Activated CD8-positive, alpha-beta memory T cell treated with anti-CD3 and anti-CD28 coated beads for 36 hours (primary cell): ENCODE measurements at regions not wholly inside any gene's neighbourhood (a gene's known extent, or its start where the extent isn't known, plus 50 kb on each side); places are given as distances from the start of the nearest gene placed in this dataset.
"Not testable (repeated sequence)": the region's sequence is repeated elsewhere in the genome, so short reads cannot be mapped to it uniquely, and the experiment has no call there.

Experiments
- CTCF ChIA-PET: fragments of 350-600 bp; sonication (Branson Sonifier 250); formaldehyde crosslinking; loops from one replicate; lab custom pipeline; 2021; ENCODE audit warnings: antibody characterized with exemption; lab: Charles Lee
- POLR2A ChIA-PET: fragments of 350-600 bp; sonication (Branson Sonifier 250); formaldehyde crosslinking; loops from one replicate; lab custom pipeline; 2021; ENCODE audit warnings: antibody characterized with exemption; lab: Charles Lee

DNA sequence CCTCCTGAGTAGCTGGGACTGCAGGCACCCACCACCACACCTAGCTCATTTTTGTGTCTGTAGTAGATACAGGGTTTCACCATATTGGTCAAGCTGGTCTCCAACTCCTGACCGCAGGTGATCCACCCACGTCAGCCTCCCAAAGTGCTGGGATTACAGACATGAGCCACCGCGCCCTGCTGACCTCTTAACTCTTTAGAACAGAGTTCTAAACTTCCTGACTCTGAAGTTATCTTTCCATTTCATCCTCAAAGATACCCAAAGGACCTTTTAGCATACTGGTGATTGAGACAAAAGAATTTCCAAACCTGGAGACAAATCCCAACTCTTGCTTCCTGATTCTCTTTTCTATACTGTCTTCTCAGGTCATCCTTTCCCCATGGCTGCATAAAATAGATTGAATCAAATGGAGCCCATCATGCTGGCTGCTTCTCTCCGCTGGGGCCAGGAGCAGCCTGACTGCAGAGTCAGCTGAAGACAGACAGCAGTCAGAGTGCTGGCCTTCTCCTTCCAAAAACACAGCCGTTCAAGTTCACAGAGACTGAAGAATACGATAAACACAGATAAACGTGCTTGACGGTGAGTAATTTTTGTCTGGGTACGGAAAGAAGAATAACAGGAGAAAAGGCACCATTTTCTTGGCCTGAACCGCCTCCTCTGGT is 76.5 kb upstream of the ATF7IP2 start:
- ChIA-PET CTCF (interaction anchor here (0.9 kb wide), 1 partner anchor 205 kb away, joined by 6 read pairs; no protein-coding TSS in a partner anchor), POLR2A (no interaction called here)

DNA sequence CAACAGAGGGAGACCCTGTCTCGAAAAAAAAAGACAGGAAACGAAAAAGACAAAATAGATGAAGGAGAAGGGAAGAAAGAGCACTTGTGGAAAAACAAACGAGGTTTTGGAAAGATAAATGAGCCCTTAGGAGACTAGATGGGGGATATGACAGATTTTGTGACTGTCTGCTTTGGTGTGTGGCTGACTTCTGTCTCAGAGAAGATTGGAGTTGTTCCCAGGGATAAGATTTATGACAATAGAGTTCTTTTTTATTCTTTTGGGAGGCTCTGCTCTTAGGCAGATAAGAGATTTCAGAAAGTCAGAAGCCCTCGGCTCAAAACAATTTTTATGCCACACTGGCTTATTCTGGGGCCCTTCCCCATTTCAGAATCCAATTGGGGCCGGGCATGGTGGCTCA is 73.9 kb upstream of the ATF7IP2 start:
- CTCF ChIA-PET: no interaction called here
- POLR2A ChIA-PET: no interaction called here

DNA sequence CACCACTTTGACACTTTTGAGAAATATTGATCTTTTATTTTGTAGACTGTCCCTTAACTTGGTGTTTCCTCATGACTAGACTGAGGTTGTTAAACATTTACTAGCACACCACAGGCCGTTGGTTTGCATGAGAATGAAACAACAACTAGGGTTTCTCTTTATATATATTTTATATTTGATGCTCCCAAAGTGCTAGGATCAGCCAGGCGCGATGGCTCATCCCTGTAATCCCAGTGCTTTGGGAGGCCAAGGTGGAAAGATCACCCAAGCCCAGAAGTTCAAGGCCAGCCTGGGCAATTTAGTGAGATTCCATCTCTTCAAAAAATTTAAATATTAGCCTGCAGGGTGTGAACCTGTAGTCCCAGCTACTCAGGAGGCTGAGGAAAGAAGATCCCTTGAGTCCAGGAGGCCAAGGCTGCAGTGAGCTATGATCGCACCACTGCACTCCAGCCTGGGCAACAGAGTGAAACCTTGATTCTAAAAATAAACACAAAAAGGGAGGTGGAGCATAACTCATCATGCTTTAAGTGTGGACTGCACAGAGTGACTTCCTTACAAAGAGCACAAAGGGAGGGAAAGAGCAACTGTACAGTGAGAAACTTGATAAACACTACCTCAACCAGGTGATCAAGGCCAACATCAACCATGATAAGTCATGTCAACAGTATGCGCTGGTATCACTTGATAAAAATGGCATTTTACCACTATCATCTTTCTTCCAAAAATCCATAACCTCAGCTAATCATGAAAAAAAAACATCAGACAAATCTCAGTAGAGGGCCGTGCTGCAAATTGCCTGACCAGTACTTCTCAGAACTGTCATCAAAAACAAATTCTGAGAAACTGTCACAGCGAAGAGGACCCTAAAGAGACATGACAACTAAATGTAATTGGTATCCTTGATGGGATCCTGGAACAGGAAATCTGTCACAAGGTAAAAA is 72.8 kb upstream of the ATF7IP2 start:
- ChIA-PET POLR2A (no interaction called here), CTCF (interaction anchor here (0.6 to 0.7 kb wide), 2 partner anchors 167 to 209 kb away, joined by 3 to 4 read pairs; no protein-coding TSS in a partner anchor)

DNA sequence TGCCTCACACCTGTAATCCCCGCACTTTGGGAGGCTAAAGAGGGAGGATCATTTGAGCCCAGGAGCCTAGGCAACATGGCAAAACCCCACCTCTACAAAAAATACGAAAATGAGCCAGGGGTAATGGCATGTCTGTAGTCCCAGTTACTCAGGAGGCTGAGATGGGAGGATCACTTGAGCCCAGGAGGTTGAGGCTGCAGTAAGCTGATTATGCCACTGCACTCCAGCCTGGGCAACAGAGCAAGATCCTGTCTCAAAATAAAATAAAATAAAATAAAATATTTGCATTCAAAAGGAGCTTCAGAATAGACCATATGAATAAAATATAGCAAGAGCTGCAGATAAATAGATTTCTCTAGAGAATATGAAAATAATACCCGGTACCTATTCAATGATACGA is 71.5 kb upstream of the ATF7IP2 start:
- ChIA-PET CTCF (interaction anchor here (0.7 to 2.9 kb wide), 4 partner anchors 190 to 420 kb away, joined by 3 to 10 read pairs (median 4); no protein-coding TSS in a partner anchor), POLR2A (no interaction called here)

DNA sequence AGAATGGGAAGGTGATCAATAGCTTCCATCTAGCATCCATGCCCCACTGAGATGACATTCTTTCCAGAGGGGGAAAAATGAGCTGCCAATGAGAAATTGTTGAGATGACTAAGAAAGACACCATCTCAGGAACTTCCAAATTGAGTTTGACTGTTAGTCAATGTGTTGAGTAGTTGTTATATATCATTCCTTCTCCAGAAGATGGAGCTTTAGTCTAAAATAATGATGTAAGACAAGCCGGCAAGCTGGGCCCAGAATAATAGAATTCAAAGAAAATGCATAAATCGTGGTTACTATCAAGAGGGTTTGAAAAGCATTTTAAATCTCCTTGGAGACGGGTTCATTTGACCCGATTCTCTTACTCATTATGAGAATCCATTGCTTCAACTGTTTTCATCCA is 71.0 kb upstream of the ATF7IP2 start:
- POLR2A ChIA-PET: no interaction called here
- CTCF ChIA-PET: interaction anchor here (0.8 to 2.9 kb wide), 3 partner anchors 189 to 197 kb away, joined by 3 to 10 read pairs (median 3); no protein-coding TSS in a partner anchor

DNA sequence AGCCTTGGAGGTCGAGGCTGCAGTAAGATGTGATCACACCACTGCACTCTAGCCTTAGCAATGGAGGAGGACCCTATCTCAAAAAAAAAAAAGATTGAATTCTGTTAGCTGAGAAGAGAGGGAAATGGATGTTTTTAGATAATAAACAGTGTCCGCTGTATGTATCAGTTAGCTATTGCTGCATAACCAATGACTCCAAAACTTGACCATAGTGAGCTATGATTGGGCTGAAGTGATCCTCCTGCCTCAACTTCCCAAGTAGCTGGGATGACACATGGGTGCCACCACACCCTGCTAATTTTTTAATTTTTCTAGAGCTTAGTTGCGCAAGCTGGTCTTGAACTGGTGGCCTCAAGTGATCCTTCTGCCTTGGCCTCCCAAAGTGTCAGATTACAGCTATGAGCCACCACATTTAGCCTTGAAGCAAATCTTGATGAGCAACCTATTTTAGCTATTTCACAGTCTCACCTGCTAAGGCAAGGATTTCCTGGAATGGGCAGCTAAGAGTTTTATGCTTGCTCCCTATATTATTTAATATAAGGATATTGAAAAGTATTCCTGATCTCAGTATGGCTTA is 68.3 kb upstream of the ATF7IP2 start:
- ChIA-PET CTCF (interaction anchor here (1.0 to 1.3 kb wide), 2 partner anchors 60 to 192 kb away, joined by 3 to 5 read pairs; no protein-coding TSS in a partner anchor), POLR2A (no interaction called here)

DNA sequence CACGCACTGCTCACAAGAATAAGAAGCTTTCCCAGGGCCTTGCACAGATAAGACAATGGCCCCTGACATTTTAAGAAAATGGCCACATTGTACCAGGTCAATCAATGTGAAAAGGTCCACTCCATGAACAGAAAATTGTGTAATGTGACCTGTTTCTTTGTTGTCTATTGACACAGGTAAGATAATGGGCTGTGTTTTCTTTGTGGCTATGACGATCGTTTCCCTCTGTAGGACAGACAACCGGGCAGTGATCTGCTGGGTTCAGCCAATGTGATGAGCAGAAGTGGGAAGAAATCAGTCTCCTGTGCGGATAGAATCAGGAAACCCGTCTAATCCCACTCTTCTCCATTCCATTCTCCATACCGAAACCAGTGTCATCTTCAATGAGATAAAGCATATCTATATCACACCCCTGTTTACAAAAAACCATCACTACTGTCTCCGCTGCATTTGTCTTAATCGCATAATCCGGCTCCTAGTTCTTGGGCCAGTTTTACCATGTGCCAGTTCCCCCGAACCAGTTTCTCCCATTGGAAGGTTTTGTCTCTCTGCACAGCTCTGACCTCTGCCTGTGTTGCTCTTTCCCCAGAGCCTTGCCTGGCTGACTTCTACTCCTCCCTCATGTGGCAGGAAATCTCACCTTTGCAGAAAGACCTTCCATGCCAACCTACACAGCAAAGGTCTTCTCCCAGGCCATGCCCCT is 66.9 kb upstream of the ATF7IP2 start:
- ChIA-PET POLR2A (interaction anchor here (0.6 kb wide), 2 partner anchors 63 to 70 kb away, joined by 3 to 5 read pairs; no protein-coding TSS in a partner anchor), CTCF (interaction anchor here (0.8 kb wide), 1 partner anchor 190 kb away, joined by 3 read pairs; no protein-coding TSS in a partner anchor)

DNA sequence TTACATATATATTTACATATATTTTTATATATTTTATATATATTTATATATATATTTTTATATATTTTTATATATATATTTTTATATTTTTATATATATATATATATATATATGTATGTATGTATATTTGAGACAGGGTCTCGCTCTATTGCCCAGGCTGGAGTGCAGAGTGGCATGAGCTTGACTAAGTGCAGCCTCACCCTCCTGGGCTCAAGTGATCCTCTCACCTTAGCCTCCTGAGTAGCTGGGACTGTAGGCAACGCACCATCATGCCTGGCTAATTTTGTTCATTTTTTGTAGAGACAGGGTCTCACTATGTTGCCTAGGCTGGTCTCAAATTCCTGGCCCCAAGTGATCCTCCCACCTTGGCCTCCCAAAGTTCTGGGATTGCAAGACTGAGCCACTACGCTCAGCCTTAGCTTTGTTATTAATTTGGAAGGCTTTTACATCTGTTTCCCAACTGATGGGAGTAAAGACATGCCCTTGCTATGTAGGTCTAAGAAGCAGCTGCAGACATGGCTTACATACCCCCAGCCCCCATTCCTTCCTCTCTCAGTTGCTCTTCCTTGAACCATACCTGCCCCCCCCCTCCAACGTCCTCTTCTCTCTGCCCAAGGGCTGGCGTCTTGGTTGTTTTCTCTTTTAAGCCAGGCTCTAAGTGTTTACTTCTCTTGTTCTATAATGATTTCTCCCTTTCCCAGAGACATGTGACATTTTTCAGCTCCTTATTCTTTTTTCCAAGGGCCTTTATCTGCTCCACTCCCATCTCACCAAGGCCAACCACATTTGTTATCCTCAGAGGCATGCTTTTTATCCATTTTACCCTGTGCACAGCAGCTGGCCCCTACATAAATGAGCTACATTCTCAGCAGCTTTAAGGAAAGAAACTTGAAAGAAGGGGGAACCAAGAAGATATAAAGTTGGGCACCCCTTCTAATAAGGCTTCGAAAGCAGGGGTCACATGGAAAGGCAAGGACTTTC is 64.2 kb upstream of the ATF7IP2 start:
- ChIA-PET CTCF (no interaction called here), POLR2A (interaction anchor here (0.6 kb wide), 1 partner anchor 65 kb away, joined by 3 read pairs; no protein-coding TSS in a partner anchor)

DNA sequence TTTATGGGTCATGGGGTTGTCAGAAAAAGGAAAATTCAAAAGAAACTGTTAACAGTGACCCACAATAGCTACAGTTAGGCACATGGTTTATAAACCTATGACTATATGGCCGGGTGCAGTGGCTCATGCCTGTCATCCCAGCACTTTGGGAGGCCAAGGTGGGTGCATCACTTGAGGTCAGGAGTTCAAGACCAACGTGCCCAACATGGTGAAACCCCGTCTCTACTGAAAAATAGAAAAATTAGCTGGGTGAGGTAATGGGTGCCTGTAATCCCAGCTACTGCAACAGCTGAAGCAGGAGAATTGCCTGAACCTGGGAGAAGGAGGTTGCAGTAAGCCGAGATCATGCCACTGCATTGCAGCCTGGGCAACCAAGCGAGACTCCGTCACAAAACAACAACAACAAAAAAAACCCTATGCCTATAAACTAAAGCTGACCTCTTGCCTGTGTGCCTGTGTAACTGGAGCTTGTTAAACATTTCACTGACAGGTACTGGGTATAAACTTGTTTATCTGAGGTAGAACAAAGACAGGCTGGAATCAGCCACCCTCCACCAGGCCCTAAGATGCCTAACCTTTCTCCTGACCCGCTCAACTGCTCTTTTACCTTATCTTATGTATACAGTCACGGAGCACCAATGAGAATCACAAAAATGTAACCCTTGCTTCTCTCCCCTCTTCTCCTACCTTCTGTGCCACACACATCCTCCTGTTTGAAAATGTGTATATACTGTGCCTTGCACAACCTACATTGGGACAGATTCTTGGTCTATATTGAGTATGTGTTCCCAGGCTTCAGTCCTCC is 62.9 kb upstream of the ATF7IP2 start:
- POLR2A ChIA-PET: no interaction called here
- CTCF ChIA-PET: no interaction called here

DNA sequence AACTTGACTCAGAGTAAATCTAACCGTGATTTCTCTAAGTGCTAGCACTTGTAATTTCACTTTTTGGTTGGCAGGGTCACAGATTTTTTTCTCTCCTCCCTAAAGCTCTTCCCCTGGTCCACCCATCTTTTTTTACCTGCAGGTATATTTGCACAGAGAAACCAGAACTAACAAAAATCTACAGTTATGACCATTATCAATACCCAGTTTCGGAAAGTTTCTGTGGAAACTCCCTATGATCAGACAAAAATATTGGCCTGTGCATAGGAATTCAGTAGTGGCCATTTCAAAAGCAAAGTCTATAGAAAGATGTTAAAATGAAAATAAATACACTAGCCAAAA is 62.4 kb upstream of the ATF7IP2 start:
- ChIA-PET POLR2A (no interaction called here), CTCF (no interaction called here)

DNA sequence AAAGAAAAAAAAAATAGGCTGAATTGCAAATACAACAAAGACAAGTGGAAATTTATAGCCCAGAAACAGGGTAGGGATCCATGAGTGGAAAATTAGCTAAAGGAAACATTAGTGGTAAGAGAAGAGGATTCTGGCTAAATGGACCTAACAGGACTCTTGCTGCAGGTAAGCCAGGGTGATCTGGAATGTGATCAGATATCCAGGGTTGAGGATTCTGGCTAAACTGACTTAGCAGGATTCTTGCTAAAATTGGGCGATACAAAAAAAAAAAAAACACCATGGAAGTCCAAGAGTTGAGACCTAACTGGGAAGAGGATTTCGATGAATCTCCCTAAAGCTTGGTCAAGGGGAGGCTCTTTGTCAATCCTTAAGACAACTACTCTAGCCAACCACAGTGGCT is 61.7 kb upstream of the ATF7IP2 start:
- POLR2A ChIA-PET: no interaction called here
- CTCF ChIA-PET: no interaction called here

DNA sequence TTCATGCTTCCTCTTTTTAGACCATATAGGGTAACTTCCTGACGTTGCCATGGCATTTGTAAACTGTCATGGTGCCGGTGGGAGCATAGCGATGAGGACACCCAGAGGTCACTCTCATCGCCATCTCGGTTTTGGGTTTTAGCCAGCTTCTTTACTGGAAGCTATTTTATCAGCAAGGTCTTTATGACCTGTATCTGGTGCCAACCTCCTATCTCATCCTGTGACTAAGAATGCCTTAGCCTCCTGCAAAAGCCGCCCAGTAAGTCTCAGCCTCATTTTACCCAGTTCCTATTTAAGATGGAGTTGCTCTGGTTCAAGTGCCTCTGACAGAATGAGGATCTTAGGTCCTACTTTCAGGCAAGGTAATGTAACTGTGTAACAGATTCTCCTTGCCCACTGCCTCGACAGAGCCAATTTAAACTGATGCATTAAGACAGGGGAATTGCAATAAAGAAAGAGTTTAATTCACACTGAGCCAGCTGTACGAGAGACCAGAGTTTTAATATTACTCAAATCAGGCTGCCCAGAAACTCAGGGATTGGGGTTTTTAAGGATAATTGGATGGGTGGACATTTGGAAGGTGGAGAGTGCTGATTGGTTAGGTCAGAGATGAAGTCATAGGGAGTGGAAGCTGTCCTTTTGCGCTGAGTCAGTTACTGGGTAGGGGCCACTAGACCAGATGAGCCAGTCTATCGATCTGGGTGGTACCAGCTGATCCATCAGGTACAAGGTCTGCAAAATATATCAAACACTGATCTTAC is 59.9 kb upstream of the ATF7IP2 start:
- ChIA-PET POLR2A (no interaction called here), CTCF (no interaction called here)

DNA sequence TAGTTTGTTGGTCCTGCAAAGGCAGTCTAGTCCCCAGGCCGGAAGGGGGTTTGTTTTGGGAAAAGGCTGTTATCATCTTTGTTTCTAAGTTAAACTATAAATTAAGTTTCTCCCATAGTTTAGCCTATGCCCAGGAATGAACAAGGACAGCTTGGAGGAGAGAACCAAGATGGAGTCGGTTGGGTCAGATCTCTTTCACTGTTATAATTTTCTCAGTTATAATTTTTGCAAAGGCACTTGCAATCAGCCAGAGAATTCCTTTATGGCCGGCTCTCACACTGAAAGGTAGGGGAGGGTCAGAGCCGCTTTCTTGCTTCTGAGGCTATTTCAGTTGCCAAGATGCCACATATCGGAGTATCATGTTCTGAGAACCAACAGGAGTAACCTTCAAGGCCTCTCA is 59.2 kb upstream of the ATF7IP2 start:
- POLR2A ChIA-PET: no interaction called here
- CTCF ChIA-PET: no interaction called here

DNA sequence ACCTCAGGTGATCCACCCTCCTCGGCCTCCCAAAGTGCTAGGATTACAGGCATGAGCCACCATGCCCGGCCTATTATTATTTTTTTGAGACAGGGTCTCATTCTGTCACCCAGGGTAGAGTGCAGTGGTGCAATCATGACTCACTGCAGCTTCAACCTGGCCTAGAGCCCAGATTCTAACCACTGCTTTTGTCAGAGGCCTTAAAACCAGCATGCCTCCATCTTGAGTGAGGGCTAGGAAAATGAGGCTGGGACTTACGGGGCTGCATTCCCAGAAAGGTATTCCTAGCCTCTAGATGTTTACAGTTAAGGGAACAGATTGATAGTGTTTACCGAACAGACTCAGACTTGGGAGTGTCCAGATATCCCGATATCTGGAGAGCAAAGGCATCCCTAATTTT is 57.6 kb upstream of the ATF7IP2 start:
- CTCF ChIA-PET, POLR2A ChIA-PET: not testable (repeated sequence)

DNA sequence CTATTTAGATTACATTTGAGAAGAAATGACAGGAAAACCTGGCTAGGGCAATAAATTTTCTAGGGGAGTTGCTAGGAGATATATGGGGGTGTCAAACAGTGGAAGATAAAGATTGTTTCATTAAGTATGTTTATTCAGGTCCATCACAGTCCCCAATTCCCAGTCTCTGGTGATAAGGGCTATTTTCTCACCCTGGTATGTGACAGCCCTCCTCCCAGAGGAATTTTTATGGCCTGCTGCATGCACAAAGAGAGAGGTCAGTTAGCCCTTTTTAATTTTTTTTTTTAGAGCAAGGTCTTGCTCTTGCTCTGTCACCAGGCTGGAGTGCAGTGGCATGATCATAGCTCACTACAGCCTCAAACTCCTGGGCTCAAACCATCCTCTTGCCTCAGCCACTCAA is 53.6 kb upstream of the ATF7IP2 start:
- CTCF ChIA-PET: no interaction called here
- POLR2A ChIA-PET: no interaction called here

DNA sequence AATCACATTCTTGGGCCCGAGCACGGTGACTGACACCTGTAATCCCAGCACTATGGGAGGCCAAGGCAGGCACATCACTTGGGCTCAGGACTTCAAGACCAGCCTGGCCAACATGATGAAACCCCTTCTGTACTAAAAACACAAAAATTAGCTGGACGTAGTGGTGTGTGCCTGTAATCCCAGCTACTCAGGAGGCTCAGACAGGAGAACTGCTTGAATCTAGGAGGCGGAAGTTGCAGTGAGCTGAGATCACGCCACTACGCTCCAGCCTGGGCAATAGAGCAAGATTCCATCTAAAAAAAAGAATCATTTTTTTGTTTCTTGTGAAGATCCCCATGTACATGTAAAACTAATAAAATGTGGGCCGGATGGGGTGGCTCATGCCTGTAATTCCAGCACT is 53.1 kb upstream of the ATF7IP2 start:
- ChIA-PET CTCF (no interaction called here), POLR2A (no interaction called here)
